ENCODE measurements at regions not wholly inside any gene's neighbourhood (a gene's known extent, or its start where the extent isn't known, plus 50 kb on each side); places are given as distances from the start of the nearest gene placed in this dataset.

DNA sequence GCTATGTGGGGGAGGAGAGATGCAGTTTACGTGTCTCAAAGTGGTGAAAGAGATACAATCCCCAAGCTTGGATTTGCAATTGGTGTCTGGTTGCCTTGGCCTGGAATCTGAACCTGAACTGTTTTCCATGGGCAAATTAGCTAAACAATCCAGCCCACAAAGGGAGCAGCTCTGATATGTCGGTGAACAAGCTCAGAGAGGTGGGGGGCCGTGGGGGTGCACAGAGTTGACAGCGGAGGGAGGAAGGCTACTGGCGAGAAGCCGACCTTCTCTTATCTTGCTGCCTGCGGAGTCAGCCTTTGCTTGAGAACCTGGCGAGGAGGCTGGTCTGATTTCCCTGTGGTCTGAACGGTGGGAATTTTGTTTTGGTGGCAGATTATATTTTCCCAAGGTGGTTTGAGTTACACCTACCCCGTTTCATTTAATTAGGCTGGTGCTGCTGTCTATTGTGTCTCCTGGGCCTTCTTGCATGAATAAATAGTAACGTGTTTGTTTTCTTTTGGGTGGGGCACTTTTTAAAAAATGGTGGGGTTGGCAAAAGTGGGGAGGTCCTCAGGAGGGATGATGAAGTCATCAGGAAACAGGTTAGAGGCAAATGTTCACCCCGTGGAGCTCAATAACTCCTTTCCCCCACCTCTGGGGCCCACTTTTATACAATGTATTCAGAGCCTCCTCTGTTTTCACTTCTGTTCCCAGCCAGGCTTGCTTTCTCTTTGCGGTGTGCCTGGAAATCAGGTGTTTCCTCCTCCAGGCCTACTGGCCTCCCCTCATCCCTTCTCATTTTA, 80.9 kb upstream of the IGFBP5 start:
- TF ChIP-seq, protein P1, sequence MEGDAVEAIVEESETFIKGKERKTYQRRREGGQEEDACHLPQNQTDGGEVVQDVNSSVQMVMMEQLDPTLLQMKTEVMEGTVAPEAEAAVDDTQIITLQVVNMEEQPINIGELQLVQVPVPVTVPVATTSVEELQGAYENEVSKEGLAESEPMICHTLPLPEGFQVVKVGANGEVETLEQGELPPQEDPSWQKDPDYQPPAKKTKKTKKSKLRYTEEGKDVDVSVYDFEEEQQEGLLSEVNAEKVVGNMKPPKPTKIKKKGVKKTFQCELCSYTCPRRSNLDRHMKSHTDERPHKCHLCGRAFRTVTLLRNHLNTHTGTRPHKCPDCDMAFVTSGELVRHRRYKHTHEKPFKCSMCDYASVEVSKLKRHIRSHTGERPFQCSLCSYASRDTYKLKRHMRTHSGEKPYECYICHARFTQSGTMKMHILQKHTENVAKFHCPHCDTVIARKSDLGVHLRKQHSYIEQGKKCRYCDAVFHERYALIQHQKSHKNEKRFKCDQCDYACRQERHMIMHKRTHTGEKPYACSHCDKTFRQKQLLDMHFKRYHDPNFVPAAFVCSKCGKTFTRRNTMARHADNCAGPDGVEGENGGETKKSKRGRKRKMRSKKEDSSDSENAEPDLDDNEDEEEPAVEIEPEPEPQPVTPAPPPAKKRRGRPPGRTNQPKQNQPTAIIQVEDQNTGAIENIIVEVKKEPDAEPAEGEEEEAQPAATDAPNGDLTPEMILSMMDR (IDR thresholded peaks at IDR 0.05) = no peak
- TF ChIP-seq ZFX (IDR thresholded peaks at IDR 0.05; ENCODE audit: borderline replicate concordance) = no peak

All from 22Rv1 (cell line).